GM13977 (cell line): ENCODE measurements at regions not wholly inside any gene's neighbourhood (a gene's known extent, or its start where the extent isn't known, plus 50 kb on each side); places are given as distances from the start of the nearest gene placed in this dataset.

Experiments used
- DNase-seq: peaks from one replicate; pipeline ENCODE4 v3.0.0; 2012; ENCODE audit warnings: low spot score
- CTCF ChIP-seq: IDR thresholded peaks from 2 replicates; pipeline ENCODE4 v1.5.1; 2012; ENCODE audit warnings: mild to moderate bottlenecking, control low read depth; ENCODE audit not compliant: insufficient read depth; ENCODE audit errors: extremely low read depth, missing control alignments
- in situ Hi-C: fragments of 300-500 bp; cut with MboI; formaldehyde crosslinking; loops from one replicate; pipeline ENCODE4 v1.12.0; 2022; ENCODE audit warnings: low sequenced_read_pairs, low pct_unique_long_range_greater_than_20kb, mixed read lengths, inconsistent platforms; ENCODE audit not compliant: unreplicated experiment

- no peak for DNase-seq
- in situ Hi-C loops = no loop called here
These were observed 177.6 kb downstream of the STK31 start for GRCh38 chr7:23887660-23888059.

GRCh38 chr7:23888958-23889357 lies 178.9 kb downstream of the STK31 start:
- DNase-seq = no peak
- in situ Hi-C loops = no loop called here
- TF ChIP-seq CTCF = no peak

More at GRCh38 chr7:23887660-23888059, 177.6 kb downstream of the STK31 start:
- TF ChIP-seq CTCF = no peak

- TF ChIP-seq CTCF = no peak
- no peak for DNase-seq
- in situ Hi-C loops = no loop called here
These were observed 179.5 kb downstream of the STK31 start for GRCh38 chr7:23889566-23889965.

GRCh38 chr7:23892019-23892418 lies 182.0 kb downstream of the STK31 start:
- no peak for DNase-seq
- in situ Hi-C loops = no loop called here
- TF ChIP-seq CTCF = no peak

GRCh38 chr7:23893176-23893941 lies 183.3 kb downstream of the STK31 start:
- TF ChIP-seq CTCF = no peak
- DNase-seq = no peak
- in situ Hi-C loops = no loop called here

GRCh38 chr7:23893942-23894891 lies 184.2 kb downstream of the STK31 start:
- in situ Hi-C loops = no loop called here
- TF ChIP-seq CTCF = no peak
- DNase-seq = no peak
